OCI-LY7 (cell line): ENCODE measurements at regions not wholly inside any gene's neighbourhood (a gene's known extent, or its start where the extent isn't known, plus 50 kb on each side); places are given as distances from the start of the nearest gene placed in this dataset.

Source experiments
- BruUV-seq: library from RNA; stranded (reverse); fragments of 400-500 nt; replicated peaks from 2 replicates; lab custom pipeline; 2021; lab: Mats Ljungman, UMichigan
- CTCF ChIA-PET: fragments of 300-600 bp; sonication (Branson Sonifier 250); formaldehyde crosslinking; loops from one replicate; lab custom pipeline; 2022; ENCODE audit warnings: antibody characterized with exemption; ENCODE audit not compliant: unreplicated experiment; lab: Charles Lee
- POLR2A ChIA-PET: fragments of 300-600 bp; sonication (Branson Sonifier 250); formaldehyde crosslinking; loops from one replicate; lab custom pipeline; 2022; ENCODE audit warnings: antibody characterized with exemption; lab: Charles Lee
- DNase-seq: peaks from one replicate; pipeline ENCODE4 v3.0.0-alpha.2; 2015; ENCODE audit warnings: low spot score
- H2AFZ ChIP-seq: fragments of 200-600 bp; sonication (generic), shearing (Covaris generic); 2 replicates; pipeline ENCODE4 v1.6.1; 2014; ENCODE audit warnings: mild to moderate bottlenecking, antibody characterized with exemption, low read length, moderate library complexity
- H3K27ac ChIP-seq: fragments of 200-600 bp; sonication (generic); 2 replicates; pipeline ENCODE4 v1.5.1; 2014; ENCODE audit warnings: mixed run types, low read depth, mild to moderate bottlenecking, moderate library complexity, low read length, inconsistent platforms; ENCODE audit not compliant: poor library complexity, severe bottlenecking
- H3K36me3 ChIP-seq: fragments of 200-600 bp; sonication (generic); 2 replicates; pipeline ENCODE4 v1.6.1; 2014; ENCODE audit warnings: mild to moderate bottlenecking, antibody characterized with exemption, low read length, moderate library complexity, mixed read lengths; ENCODE audit not compliant: insufficient read depth
- H3K4me1 ChIP-seq: fragments of 200-600 bp; sonication (generic); 2 replicates; pipeline ENCODE4 v1.5.1; 2014; ENCODE audit warnings: mild to moderate bottlenecking, low read length; ENCODE audit not compliant: insufficient read depth, poor library complexity, severe bottlenecking
- H3K4me2 ChIP-seq: fragments of 200-600 bp; sonication (generic); 2 replicates; pipeline ENCODE4 v1.6.1; 2014; ENCODE audit warnings: mild to moderate bottlenecking, low read length
- H3K4me3 ChIP-seq: fragments of 200-600 bp; sonication (generic); 2 replicates; pipeline ENCODE4 v1.5.1; 2014; ENCODE audit warnings: mild to moderate bottlenecking, low read depth, low read length; ENCODE audit not compliant: poor library complexity, severe bottlenecking
- H3K79me2 ChIP-seq: fragments of 200-600 bp; sonication (generic); 2 replicates; pipeline ENCODE4 v1.6.1; 2016; ENCODE audit warnings: low read depth, mild to moderate bottlenecking, low read length, moderate library complexity, mixed read lengths; ENCODE audit not compliant: insufficient read depth
- H3K9me2 ChIP-seq: fragments of 200-600 bp; sonication (generic); 2 replicates; pipeline ENCODE4 v1.6.1; 2016; ENCODE audit warnings: mild to moderate bottlenecking, low read length, mixed read lengths; ENCODE audit not compliant: insufficient read depth
- H3K9me3 ChIP-seq: fragments of 200-600 bp; sonication (generic); 2 replicates; pipeline ENCODE4 v1.6.1; 2014; ENCODE audit warnings: mild to moderate bottlenecking, mixed run types, low read length, mixed read lengths
- H4K20me1 ChIP-seq: fragments of 200-600 bp; sonication (generic); 2 replicates; pipeline ENCODE4 v1.6.1; 2014; ENCODE audit warnings: mild to moderate bottlenecking, antibody characterized with exemption, low read length, moderate library complexity, mixed read lengths; ENCODE audit not compliant: insufficient read depth
- CTCF ChIP-seq: fragments of 200-600 bp; sonication (generic); conservative IDR thresholded peaks from 2 replicates; pipeline ENCODE4 v1.5.1; 2014; ENCODE audit warnings: mild to moderate bottlenecking, antibody characterized with exemption, low read length, moderate library complexity, mixed read lengths
- EZH2phosphoT487 ChIP-seq: fragments of 200-600 bp; sonication (generic); IDR thresholded peaks from 2 replicates; pipeline ENCODE4 v1.6.1; 2018; ENCODE audit warnings: low read depth, borderline replicate concordance, mild to moderate bottlenecking, mixed run types, antibody characterized with exemption, low read length, moderate library complexity, mixed read lengths
- intact Hi-C: fragments of 100-400 bp; cut with micrococcal nuclease; formaldehyde crosslinking; loops from one replicate; pipeline ENCODE4 v1.10.0; 2022; ENCODE audit not compliant: unreplicated experiment

GRCh38 chr4:84028340-84028739, 470.8 kb downstream of the NKX6-1 start:
- Histone ChIP-seq H2AFZ (no peak overlapping the region), H3K36me3 (no peaks in the 10 kb centered on the region), H3K9me2 (no peaks in the 10 kb centered on the region), H3K9me3 (no peaks in the 10 kb centered on the region), H3K4me1 (no peaks in the 10 kb centered on the region), H3K4me2 (no peak overlapping the region), H3K4me3 (no peak overlapping the region), H4K20me1 (no peaks in the 10 kb centered on the region), H3K79me2 (no peaks in the 10 kb centered on the region), H3K27ac (no peak overlapping the region)
- no peak for DNase-seq
- no peak for TF ChIP-seq CTCF
- TF ChIP-seq EZH2phosphoT487: no peak
- BruUV-seq: no TSS peak
- ChIA-PET CTCF (no interaction called here), POLR2A (no interaction called here)
- intact Hi-C loops: no loop called here

GRCh38 chr4:84024405-84024804, 474.7 kb downstream of the NKX6-1 start:
- TF ChIP-seq EZH2phosphoT487 (no peak), CTCF (no peak)
- Histone ChIP-seq H3K27ac (no peak overlapping the region), H3K9me3 (no peaks in the 10 kb centered on the region), H3K79me2 (no peaks in the 10 kb centered on the region), H2AFZ (no peak overlapping the region), H3K36me3 (no peaks in the 10 kb centered on the region), H3K9me2 (no peaks in the 10 kb centered on the region), H4K20me1 (no peaks in the 10 kb centered on the region), H3K4me1 (no peaks in the 10 kb centered on the region), H3K4me3 (no peak overlapping the region), H3K4me2 (no peak overlapping the region)
- ChIA-PET POLR2A (interaction anchor here (0.7 kb wide), 1 partner anchor 15 kb away, joined by 5 read pairs; no protein-coding TSS in a partner anchor), CTCF (no interaction called here)
- intact Hi-C loops: no loop called here
- BruUV-seq: no TSS peak
- no peak for DNase-seq

GRCh38 chr4:84022564-84022963, 476.5 kb downstream of the NKX6-1 start:
- TF ChIP-seq CTCF (no peak), EZH2phosphoT487 (no peak)
- Histone ChIP-seq H3K36me3 (no peaks in the 10 kb centered on the region), H3K9me2 (no peaks in the 10 kb centered on the region), H3K4me1 (no peaks in the 10 kb centered on the region), H3K4me3 (no peak overlapping the region), H3K4me2 (no peak overlapping the region), H3K9me3 (no peaks in the 10 kb centered on the region), H3K27ac (no peak overlapping the region), H2AFZ (no peak overlapping the region), H3K79me2 (no peaks in the 10 kb centered on the region), H4K20me1 (no peaks in the 10 kb centered on the region)
- no TSS peak for BruUV-seq
- no peak for DNase-seq
- intact Hi-C loops: no loop called here
- ChIA-PET CTCF (no interaction called here), POLR2A (interaction anchor here (0.6 kb wide), 1 partner anchor 45 kb away, joined by 3 read pairs; no protein-coding TSS in a partner anchor)
